T1000 (cell line): ENCODE measurements at regions not wholly inside any gene's neighbourhood (a gene's known extent, or its start where the extent isn't known, plus 50 kb on each side); places are given as distances from the start of the nearest gene placed in this dataset.
A peak's percentile ranks its signal among the peaks of the same experiment; 100 is the strongest.
"Not testable (repeated sequence)": the region's sequence is repeated elsewhere in the genome, so short reads cannot be mapped to it uniquely, and the experiment has no call there.

Experiments
- DNase-seq: peaks from one replicate; lab custom pipeline; 2025; ENCODE audit warnings: mixed read lengths; lab: John Stamatoyannopoulos, UW

DNA sequence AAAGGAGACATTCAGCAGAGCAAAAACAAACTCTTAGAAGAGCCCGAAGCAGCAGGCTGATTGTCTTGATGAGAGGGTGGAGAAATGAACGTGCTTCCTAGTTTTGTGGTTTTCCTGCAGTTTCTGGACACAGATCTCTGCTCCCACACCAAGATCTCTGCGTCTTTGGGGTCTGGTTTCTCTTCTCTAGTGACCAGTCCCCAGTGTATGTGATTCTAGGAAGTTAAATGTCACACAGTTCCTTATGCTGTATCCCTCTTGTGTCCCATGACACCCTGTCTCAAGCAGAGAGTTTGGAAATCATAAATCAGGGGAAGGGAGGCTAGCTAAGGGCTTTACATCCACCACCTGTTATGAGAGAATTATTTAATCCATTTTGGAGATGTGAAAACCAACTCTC lies 55.4 kb upstream of the KLF14 start:
- DNase-seq: no peak

DNA sequence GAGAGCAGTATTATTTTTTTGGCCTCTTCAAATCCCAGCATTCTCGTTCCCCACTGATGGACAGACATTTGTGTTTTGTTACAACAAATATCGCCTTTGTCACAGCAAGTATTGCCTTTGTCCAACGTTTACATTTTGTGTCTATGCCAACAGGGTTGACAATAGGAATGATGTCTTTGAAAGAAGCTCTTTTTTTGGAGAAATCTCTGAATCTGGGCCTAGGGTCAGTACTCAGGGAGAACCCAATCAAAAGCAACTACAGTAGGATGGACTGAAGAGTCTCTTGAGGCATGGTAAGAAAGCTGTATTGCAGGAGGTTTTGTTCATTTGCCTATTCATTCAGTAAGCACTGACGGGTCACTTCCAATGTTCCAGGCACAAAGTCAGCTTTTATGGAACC lies 57.7 kb upstream of the KLF14 start:
- no peak for DNase-seq

DNA sequence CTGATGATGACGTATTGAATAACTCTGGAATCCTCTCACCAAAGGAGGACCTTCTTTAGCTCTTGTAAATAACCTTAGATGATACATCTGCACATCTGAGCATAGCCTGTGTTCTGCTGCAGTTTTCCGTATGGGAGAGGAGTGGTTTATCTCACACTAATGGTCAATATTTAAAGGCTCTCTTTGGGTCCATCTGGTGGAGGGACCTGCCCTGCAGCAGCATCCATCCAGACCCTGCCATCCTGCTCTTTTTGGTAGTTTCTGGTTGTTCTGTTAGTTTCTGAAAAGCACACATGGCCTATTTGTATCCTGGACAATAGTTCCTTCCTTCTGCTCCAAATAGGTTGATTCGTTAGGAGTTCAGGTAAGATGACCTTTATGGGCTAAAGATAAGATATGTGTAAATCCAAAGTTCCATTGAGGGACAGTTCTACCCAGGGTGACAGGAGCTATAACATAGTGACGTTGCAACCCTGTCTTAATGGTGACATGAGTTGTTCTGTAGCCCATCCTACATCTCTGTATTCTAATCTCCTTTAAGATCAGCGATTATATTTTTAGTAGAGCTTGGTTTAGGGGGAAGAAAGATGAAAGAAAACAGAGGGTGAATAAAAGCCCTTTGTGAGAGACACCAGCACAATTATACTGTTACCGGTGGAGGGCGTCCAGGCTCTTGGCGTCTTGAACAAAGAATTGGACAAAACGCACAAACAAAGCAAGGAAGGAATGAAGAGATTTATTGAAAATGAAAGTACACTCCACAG lies 60.0 kb upstream of the KLF14 start:
- peak; percentile 4 for DNase-seq

DNA sequence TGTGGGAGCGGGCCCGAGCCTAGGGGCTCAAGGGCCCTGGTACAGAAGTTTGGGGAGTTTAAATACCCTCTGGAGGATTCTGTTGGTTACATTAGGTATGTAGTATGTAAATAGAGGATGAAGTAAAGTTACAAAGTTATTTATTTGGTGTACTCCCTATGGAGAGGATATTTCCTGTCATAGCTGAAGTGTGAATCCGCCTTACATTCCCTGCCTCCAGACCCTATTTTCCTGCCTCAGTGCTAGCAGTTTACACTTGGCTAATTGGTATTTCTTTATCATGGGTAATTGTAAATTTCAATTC lies 60.6 kb upstream of the KLF14 start:
- no peak for DNase-seq

DNA sequence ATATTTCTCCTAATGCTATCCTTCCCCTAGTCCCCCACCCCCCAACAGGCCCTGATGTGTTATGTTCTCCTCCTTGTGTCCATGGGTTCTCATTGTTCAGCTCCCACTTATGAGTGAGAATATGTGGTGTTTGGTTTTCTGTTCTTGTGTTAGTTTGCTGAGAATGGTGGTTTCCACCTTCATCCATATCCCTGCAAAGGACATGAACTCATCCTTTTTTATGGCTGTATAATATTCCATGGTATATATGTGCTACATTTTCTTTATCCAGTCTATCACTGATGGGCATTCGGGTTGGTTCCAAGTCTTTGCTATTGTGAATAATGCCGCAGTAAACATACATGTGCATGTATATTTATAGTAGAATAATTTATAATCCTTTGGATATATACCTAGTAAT lies 62.4 kb upstream of the KLF14 start:
- DNase-seq: not testable (repeated sequence)

DNA sequence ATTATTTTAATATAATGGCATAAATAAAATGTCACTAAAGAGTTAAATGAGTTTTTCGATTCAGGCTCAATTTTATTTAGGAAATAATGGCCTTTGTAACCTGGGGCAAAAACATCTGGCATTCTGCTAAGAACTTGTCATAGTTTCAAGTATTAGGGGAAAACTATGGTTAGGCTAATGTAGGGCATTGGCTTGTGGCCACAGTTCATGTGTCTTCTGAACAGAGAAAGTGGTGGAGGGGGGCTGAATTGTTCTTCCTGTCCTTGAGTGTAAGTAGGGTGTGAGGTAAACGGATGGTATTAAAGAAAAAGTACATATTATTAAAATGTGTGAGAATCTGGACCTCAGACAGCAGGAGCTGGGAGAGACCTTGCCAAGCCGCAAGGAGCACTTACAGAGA lies 69.1 kb upstream of the KLF14 start:
- DNase-seq: no peak

DNA sequence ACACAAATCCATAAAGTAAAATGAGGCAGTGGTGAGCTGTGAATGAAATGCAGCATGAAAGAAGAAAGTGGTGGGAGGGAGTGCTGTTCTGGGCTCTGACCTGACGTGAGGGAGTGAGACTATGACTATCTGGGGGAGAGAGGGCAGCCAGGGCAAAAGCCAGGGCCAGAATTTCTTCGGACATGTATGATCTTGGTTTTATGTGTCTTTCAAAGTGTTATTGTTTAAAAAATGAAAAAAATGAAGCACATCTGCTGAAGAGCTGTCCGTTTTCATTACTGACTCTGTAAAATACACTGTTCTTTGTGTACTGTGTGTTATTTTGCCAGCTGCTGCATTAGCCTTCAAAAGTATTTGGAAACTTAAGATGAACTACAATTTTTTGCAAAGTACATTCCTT lies 70.2 kb upstream of the KLF14 start:
- DNase-seq: no peak

DNA sequence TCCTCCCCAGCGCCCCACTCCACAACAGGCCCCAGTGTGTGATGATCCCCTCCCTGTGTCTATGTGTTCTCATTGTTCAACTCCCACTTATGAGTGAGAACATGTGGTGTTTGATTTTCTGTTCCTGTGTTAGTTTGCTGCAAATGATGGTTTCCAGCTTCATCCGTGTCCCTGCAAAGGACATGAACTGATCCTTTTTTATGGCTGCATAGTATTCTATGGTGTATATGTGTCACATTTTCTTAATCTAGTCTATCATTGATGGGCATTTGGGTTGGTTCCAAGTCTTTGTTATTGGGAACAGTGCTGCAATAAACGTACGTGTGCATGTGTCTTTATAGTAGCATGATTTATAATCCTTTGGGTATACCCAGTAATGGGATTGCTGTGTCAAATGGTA lies 78.8 kb upstream of the KLF14 start:
- DNase-seq: not testable (repeated sequence)

DNA sequence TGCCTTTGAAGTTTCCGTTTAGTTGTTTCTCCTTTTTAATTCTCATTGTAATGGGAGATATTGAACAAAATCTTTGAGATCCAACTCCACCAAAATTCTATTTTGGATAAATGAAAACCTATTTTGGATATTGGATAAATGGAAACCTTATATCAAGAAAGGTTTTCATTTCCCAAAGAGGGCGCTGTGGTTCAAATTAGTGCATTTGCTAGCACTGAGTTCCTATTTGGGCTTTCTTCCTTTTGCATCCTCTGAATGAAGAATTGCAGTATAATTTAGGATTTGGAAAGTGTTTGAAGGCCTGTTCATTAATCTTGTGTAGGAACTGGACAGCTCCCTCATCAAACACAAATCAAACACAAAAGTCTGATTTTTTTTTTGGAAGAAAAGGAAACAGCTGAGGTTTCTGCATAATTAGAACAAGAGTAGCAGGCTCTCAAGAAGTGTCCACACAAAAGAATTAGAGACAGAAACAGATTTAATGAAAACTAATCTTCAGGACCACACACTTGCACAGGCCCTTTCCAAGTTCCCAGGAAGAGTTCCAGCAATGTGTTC lies 80.8 kb upstream of the KLF14 start:
- no peak for DNase-seq

DNA sequence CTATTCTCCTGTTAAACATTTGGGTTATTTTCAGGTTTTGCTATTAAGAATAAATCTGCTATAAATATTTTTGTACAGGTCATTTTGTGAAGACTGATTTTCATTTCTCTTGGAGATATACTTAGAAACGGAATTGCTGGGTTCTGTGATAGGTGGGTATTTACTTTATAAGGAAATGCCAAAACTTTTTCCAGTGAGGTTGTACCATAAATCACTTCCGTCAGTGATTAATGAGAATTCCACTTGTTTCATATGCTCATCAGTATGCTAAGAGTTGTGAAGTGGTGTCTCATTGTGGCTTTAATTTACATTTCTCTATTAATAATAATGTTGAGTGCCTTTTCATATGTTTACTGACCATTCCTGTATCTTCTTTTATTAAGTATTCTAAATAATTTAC lies 84.0 kb upstream of the KLF14 start:
- no peak for DNase-seq

DNA sequence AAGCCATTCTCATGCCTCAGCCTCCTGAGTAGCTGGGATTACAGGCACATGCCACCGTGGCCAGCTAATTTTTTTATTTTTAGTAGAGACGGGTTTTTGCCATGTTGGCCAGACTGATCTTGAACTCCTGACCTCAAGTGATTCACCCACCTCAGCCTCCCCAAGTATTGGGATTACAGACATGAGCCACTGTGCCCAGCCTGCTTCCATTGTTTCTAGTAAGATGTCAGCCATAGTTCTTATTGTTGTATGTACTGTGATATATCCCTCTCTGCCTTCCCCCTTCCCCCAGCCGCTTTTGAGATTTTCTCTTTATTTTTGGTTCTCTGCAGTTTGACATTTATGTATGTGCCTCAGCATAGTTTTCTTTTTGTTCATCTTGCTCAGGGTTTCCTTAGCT lies 87.9 kb upstream of the KLF14 start:
- DNase-seq: no peak

DNA sequence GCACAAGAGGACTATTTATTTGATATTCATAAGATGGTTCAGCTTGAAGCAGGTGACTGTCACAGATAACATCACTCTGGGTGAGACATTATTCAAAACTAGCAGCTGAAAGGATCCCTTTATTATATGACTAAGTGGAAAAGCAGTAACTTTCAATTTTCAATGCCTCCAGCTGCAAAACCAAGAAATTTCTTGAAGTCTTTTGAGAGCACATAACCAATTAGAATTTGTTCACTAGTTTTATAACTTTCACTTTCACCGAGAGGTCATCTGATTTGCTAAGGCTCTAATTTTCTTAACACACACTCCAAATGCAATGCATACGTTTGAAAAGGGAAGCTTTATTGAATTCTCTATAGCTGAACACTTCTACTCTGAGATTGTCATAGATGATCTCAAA lies 88.6 kb upstream of the KLF14 start:
- DNase-seq: no peak

DNA sequence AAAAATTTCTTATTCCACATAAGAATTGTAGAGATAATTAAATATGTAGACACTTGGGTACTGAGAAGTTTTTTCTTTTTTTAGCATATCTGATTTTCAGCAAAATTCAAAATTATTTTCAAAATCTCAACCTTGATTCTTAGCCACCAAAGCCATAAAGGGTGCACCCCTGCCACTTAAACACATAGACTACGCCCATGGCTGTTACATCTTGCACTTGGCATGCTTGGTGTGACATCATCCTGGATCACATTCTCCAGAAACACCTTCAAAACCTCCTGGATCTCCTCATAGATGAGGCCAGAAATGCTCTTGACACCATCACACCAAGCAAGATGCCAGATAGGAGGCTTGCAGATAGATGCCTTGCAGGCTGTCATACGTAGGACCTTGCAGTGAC lies 89.1 kb upstream of the KLF14 start:
- DNase-seq: no peak

DNA sequence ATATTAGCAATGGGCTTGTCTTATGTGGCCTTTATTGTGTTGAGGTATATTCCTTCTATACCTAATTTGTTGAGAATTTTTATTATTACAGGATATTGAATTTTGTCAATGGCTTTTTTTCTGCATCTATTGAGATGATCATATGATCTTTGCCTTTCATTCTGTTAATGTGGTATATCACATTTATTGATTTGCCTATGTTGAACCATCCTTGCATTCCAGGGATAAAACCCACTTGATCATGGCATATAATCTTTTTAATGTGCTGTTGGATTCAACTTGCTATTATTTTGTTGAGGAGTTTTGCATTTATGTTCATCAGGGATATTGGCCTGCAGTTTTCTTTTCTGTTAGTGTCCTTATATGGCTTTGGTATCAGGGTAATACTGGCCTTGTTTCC lies 91.8 kb upstream of the KLF14 start:
- DNase-seq: no peak

DNA sequence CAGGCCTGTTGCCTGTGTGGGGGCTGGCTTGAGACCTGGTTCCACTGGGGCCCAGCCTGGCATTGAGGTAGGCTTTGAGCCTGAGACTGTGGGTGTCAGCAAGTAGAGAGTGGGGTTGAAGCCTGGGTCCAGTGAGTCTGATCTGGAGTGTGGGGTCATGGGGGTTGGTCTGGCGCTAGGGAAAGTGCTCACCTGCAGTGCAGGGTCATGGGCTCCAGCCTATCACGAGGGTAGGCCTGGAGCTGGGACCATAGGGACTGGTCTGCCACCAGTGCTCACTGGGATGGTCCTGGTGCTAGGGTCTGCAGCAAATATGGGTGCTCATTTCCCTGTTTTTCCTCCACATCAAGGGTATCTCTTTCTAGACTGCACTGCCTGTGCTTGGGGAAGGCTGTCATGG lies 95.4 kb upstream of the KLF14 start:
- DNase-seq: no peak

DNA sequence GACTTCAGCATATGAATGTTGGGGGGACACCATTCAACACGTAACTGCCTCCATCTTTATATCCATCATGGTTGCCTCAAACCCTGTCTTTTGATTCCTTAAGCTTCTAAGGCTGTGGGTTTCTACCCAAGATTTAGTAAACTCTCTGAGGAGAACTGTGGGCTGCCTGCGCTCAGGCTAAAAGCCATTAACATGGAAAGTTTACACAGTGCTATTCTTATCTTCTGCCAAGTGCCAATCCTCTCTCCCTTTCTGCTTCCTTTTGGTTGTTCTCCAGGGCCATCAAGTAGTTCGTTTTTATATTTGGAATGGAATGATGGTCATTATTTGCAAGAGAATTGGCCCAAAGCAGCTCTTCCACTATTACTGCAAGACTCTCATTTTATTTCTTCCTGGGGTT lies 97.3 kb upstream of the KLF14 start:
- no peak for DNase-seq

DNA sequence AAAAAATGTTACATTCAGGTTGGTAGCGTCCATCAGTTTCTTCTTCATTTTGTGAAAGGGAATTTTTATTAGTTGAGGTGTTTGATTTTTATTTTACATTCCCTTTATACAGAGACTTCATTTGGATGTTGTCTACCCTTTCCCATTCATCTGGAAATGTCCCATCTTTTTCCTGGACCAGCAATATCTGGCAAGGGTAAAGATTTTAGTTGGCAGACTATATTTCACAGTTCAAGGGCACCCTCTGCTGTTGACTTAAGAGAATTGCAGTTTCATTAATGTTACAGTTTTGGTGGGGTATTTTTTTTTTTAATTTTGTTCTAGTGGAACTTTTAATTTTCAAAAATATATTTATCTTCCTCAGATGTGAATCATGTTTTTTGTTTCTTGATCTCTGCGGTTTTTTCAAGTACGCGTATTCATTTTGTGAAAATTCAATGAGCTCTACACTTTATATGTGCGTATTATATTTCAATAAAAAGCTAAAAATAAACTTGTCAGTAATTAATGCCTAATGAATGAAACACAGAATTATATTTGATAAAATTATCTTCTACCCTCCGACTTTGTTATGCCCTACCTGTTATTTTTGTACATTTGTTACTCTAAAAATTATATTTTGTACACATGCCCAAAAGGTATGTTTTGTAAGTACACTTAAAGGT lies 97.9 kb upstream of the KLF14 start:
- DNase-seq: no peak

DNA sequence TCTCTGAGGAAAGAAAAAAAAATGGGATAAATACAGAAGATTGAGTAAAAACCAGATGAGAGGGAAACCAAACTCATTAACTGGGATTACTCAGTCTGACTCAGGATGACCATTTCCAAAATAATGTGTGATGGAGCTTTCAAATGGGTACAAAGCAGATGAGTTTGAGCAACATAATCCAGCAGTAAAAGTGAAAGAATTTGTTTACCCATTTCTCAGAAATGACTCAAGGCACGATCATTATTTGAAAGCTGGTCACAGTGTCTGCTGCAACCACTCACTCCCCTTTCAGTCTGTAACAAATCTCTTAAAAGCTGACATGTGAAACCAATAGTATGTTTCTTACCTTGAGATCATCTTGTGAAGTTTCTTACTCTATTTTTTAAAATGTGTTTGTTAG lies 104.7 kb upstream of the KLF14 start:
- DNase-seq: no peak

DNA sequence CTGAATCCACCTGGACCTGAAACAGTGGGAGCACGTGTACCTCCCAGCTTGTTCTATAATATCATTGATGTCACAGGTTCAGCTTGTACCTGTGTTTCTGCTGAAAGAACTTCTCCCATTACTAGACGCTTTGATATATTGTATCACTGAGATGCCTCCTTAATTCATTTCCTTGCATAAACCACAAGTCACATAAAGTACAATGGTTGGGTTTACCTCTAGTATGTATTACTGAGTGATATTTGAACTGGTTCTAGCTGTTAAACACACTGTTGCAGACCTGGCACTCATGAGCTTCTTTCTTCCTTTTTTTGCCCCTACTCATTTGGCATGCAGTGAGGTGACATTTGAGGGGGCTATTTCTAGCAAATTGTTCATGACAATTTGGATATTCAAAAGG lies 106.6 kb upstream of the KLF14 start:
- DNase-seq: no peak

DNA sequence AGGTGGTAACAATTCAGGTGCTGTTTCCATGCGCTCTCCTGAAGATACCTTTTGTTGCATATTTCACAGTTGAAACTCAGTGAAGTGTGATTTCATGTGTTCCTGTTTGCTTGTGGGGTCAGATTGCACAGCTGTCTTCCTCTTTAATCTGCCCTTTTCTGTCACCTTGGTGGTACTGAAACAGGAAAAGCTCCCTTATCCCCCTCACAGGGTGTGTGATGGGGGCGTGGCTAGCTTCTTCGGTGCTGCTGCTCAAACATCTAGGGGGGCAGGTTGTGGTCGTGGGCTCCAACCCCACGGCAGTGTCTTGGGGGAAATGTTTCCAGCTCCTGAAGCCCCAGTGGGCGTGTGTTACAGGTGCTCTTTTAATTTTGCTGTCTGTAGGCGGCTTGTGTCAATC lies 107.4 kb upstream of the KLF14 start:
- DNase-seq: no peak

DNA sequence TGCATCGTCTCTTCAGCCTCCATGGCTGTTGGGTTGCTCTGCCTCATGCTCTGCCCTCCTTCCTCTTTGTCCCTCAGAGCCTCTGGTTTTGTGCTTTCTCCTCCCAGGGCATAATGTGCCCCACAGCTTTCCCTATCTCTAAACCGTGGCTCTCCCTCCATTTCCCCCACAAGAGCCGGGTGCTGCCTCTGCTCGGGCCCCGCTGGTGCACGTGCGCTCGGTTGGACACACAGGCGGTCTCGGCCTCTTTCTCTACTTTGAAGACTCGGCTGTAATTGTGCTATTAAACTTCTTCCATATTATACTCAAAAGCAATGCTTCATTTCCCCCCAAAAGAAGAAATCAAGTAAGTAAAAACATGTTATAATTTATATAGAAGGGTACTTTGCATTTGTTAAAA lies 109.7 kb upstream of the KLF14 start:
- DNase-seq: no peak

DNA sequence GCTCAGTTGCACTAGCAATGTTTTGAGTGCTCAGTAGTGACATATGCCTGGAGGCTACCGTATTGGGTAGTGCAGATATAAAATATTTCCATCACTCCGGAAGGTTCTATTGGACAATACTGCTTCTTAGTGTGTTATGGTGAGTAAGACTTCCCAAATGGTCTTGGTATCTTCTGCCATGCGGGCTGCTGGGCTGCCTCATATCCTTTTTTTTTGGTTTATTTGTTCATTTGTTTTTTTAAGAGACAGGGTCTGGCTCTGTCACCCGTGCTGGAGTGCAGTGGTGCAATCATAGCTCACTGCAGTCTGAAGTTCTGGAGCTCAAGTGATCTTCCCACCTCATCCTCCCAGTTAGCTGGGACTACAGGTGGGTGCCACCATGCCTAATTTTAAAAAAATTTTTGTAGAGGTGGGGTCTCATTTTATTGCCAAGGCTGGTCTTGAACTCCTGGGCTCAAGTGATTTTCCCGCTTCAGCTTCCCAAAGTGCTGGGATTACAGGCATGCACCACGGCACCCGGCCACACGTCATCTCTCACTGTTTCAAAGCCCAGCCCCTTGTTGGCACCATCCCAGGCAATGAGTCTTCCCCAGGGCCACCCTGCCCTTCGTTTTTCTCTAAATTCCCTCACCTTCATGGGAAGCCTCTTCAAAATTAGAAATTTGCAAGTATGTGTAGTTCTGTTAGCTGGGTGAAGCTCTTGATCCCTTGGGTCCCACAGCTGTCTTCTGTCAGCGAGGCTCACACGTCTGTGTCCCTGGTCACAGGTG lies 111.0 kb upstream of the KLF14 start:
- DNase-seq: peak; percentile 57

DNA sequence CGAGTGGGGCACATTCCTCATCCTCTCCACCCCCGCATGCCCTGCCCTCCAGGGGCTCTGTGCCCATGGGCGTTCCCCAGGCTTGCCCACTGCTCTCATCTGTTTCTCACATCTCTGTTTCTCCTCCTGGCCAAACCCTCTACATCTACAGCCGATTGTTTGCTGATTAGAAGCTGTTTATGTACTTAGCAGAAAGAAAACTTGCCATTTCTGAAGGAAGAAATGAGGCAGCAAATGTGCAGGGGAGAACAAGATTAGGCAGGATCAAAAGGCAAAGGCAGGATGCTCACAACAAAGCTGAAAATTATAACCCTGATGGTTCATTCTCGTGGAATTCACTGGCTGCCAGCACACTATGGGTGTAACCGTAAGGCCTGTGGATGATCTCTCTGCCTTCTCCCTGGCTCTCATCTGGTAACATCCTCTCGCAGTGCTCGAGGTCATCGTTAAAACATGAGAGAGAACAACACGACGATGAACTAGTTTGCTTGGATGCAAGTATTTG lies 111.6 kb upstream of the KLF14 start:
- DNase-seq: peak; percentile 38
